ENCODE measurements at regions not wholly inside any gene's neighbourhood (a gene's known extent, or its start where the extent isn't known, plus 50 kb on each side); places are given as distances from the start of the nearest gene placed in this dataset.

GRCh38 chr4:123043793-123044425 is 121.5 kb upstream of the NUDT6 start:
- Histone ChIP-seq H3K27me3 (replicated peaks; ENCODE audit: insufficient read depth, low read depth, low read length, poor library complexity) (no peaks in the 10 kb centered on the region), H3K4me3 (ENCODE audit: low read depth, low read length, poor library complexity, severe bottlenecking) (no peak overlapping the region), H3K27ac (ENCODE audit: low read depth, low read length, poor library complexity, severe bottlenecking) (no peak overlapping the region), H3K36me3 (ENCODE audit: insufficient read depth, low read length, poor library complexity, severe bottlenecking) (peaks cover 5% of the 10 kb centered on the region), H3K9me3 (ENCODE audit: low read depth, low read length, poor library complexity, severe bottlenecking) (peaks cover 42% of the 10 kb centered on the region), H3K4me1 (ENCODE audit: insufficient read depth, low read length, poor library complexity, severe bottlenecking) (no peaks in the 10 kb centered on the region)
- intact Hi-C loops (cut with micrococcal nuclease; ENCODE audit: unreplicated experiment): no loop called here
- TF ChIP-seq EZH2 (IDR thresholded peaks at IDR 0.05; ENCODE audit: borderline replicate concordance, low read depth, low read length, poor library complexity, severe bottlenecking): no peak
- TF ChIP-seq, protein P1, sequence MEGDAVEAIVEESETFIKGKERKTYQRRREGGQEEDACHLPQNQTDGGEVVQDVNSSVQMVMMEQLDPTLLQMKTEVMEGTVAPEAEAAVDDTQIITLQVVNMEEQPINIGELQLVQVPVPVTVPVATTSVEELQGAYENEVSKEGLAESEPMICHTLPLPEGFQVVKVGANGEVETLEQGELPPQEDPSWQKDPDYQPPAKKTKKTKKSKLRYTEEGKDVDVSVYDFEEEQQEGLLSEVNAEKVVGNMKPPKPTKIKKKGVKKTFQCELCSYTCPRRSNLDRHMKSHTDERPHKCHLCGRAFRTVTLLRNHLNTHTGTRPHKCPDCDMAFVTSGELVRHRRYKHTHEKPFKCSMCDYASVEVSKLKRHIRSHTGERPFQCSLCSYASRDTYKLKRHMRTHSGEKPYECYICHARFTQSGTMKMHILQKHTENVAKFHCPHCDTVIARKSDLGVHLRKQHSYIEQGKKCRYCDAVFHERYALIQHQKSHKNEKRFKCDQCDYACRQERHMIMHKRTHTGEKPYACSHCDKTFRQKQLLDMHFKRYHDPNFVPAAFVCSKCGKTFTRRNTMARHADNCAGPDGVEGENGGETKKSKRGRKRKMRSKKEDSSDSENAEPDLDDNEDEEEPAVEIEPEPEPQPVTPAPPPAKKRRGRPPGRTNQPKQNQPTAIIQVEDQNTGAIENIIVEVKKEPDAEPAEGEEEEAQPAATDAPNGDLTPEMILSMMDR (conservative IDR thresholded peaks at IDR 0.05; ENCODE audit: low read depth, low read length): no peak
- ChIA-PET CTCF (no interaction called here), POLR2A (ENCODE audit: low non-redundant PET) (no interaction called here)
- BruUV-seq (replicated peaks): no TSS peak
- DNase-seq (ENCODE audit: low spot score): no peak

GRCh38 chr4:123046096-123046495 is 123.7 kb upstream of the NUDT6 start:
- ChIA-PET POLR2A (ENCODE audit: low non-redundant PET) (no interaction called here), CTCF (no interaction called here)
- TF ChIP-seq EZH2 (IDR thresholded peaks at IDR 0.05; ENCODE audit: borderline replicate concordance, low read depth, low read length, poor library complexity, severe bottlenecking): no peak
- TF ChIP-seq, protein P1 (conservative IDR thresholded peaks at IDR 0.05; ENCODE audit: low read depth, low read length): no peak
- Histone ChIP-seq H3K9me3 (ENCODE audit: low read depth, low read length, poor library complexity, severe bottlenecking) (peaks cover 52% of the 10 kb centered on the region), H3K4me3 (ENCODE audit: low read depth, low read length, poor library complexity, severe bottlenecking) (no peak overlapping the region), H3K27ac (ENCODE audit: low read depth, low read length, poor library complexity, severe bottlenecking) (no peak overlapping the region), H3K4me1 (ENCODE audit: insufficient read depth, low read length, poor library complexity, severe bottlenecking) (no peaks in the 10 kb centered on the region), H3K27me3 (replicated peaks; ENCODE audit: insufficient read depth, low read depth, low read length, poor library complexity) (no peaks in the 10 kb centered on the region), H3K36me3 (ENCODE audit: insufficient read depth, low read length, poor library complexity, severe bottlenecking) (peaks cover 5% of the 10 kb centered on the region)
- BruUV-seq (replicated peaks): no TSS peak
- intact Hi-C loops (cut with micrococcal nuclease; ENCODE audit: unreplicated experiment): no loop called here
- no peak for DNase-seq (ENCODE audit: low spot score)

GRCh38 chr4:123050018-123050417 is 127.6 kb upstream of the NUDT6 start:
- Histone ChIP-seq H3K27ac (ENCODE audit: low read depth, low read length, poor library complexity, severe bottlenecking) (no peak overlapping the region), H3K36me3 (ENCODE audit: insufficient read depth, low read length, poor library complexity, severe bottlenecking) (no peaks in the 10 kb centered on the region), H3K4me3 (ENCODE audit: low read depth, low read length, poor library complexity, severe bottlenecking) (no peak overlapping the region), H3K9me3 (ENCODE audit: low read depth, low read length, poor library complexity, severe bottlenecking) (peaks cover 39% of the 10 kb centered on the region), H3K4me1 (ENCODE audit: insufficient read depth, low read length, poor library complexity, severe bottlenecking) (no peaks in the 10 kb centered on the region), H3K27me3 (replicated peaks; ENCODE audit: insufficient read depth, low read depth, low read length, poor library complexity) (no peaks in the 10 kb centered on the region)
- intact Hi-C loops (cut with micrococcal nuclease; ENCODE audit: unreplicated experiment): no loop called here
- BruUV-seq (replicated peaks): no TSS peak
- POLR2A ChIA-PET (ENCODE audit: low non-redundant PET): no interaction called here
- TF ChIP-seq, protein P1 (conservative IDR thresholded peaks at IDR 0.05; ENCODE audit: low read depth, low read length): no peak
- no peak for TF ChIP-seq EZH2 (IDR thresholded peaks at IDR 0.05; ENCODE audit: borderline replicate concordance, low read depth, low read length, poor library complexity, severe bottlenecking)
- CTCF ChIA-PET: no interaction called here
- no peak for DNase-seq (ENCODE audit: low spot score)

All from A673 (cell line).